ENCODE measurements at regions not wholly inside any gene's neighbourhood (a gene's known extent, or its start where the extent isn't known, plus 50 kb on each side); places are given as distances from the start of the nearest gene placed in this dataset.
"Not testable (repeated sequence)": the region's sequence is repeated elsewhere in the genome, so short reads cannot be mapped to it uniquely, and the experiment has no call there.

DNA sequence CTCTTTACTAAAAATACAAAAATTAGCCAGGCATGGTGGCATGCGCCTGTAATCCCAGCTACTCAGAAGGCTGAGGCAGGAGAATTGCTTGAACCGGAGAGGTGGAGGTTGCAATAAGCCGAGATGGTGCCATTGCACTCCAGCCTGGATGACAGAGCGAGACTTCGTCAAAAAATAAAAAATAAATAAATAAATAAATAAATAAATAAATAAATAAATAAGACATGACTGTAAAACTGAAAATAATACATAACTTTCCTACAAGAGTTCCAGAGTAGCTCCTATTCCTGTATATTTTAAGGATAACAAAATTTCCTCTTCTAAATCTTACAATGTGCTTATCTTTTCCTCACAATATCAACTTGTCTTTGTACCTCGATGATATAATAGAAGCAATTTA lies 549.4 kb downstream of the TRAM1L1 start:
- DNase-seq = not testable (repeated sequence)

DNA sequence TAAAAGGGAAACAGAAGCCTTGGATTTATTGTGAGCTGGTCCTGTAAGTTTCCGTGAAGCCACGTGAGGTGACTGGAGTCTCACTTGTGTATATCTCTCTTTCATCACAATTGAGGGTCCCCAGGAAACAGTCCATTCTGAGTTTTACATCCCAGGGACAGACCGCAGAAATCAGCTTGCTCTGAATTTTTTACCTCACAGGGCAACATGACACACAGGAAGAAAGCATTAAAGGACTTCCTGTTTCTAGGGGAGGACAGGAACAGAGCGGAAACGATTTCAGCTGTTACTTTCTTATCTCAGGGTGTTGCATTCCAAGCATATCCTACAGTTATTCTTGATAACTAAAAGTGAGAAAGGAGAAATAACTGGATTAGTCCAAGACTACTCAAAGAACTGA lies 553.5 kb downstream of the TRAM1L1 start:
- DNase-seq = no peak

DNA sequence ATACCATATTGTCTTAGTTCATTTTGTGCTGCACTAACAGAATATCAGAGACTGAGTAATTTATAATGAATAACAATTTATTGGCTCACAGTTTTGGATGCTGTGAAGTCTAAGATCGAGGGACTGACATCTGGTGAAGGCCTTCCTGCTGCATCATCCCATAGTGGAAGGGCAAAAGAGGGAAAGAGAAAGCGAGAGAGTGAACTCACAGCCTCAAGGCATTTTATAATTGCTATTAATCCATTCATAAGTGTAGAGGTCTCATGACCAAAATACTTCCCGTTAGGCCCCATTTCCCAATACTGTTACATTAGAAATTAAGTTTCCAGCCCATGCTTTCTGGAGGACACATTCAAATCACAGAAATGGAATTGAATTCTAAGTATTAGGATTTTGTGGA lies 554.4 kb downstream of the TRAM1L1 start:
- no peak for DNase-seq

DNA sequence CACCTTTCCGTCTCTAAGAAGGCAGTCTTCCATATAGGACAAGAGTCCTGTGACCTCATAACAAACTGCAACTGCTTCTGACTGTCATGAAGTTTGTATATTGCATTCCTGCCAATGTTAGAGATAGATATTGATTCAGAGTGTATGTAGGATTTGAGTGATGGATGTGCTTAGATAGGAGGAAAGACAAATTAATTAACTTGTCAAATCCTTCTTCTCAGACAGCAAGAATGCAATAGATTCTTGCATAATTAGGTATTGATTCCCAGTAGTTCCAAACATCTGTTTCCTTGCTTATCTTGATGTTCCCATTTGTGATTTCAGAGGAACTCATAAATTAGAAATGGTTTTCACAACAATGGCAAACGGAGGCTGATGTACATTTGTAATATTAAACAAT lies 555.3 kb downstream of the TRAM1L1 start:
- no peak for DNase-seq

DNA sequence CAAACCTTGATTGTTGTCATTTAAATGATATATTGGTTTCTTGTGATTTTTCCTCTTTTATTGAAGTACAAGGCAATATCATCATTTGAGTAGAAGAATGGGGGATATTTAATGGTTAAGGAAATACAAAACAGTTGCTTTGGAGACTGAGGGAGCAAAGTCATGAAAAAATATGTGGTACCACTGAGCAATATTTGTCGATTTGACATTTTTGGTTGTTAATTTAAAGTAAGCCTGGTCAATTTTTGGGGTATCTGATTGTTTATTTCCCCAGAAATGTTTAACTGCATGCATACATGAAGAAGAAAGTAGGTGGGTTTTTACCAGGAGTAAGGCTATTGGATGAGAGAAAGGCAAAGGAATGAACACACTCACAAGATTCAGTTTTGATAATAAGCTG lies 556.2 kb downstream of the TRAM1L1 start:
- DNase-seq = no peak

DNA sequence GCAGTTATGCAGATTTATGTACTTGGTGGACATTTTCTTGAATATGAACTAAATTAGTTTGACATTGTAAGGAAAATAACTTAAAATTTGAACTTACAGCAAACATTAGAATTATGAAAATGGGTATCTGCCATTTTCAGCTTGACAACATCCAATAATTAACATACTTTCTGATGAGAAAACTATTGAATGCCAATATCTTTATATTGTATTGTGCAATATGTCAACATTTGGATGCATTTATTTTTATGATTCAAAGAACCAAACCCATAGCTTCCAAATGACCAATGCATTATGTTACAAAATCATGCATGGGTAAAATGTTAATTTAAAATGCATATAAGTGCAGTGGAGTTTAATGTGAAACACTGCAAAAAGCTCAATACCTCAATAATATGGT lies 562.5 kb downstream of the TRAM1L1 start:
- DNase-seq = no peak

DNA sequence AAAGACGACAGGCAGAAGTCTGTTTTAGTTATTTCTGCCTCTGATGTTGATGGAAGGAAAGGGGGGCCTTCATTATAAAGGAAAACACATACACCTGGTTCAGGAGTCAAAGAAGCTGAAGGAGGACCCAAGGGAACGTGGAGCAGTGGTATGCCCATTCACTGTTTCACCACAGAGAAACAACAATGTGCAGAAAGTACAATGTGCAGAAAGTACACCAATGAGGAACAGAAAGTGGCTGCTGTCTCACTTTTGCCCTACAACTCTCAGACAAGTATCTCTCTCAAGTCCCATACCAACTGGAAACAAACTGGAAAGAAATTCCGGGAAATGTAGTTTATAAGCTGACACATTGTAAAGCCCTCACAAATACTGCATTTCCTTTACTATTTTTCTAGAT lies 564.5 kb downstream of the TRAM1L1 start:
- no peak for DNase-seq

DNA sequence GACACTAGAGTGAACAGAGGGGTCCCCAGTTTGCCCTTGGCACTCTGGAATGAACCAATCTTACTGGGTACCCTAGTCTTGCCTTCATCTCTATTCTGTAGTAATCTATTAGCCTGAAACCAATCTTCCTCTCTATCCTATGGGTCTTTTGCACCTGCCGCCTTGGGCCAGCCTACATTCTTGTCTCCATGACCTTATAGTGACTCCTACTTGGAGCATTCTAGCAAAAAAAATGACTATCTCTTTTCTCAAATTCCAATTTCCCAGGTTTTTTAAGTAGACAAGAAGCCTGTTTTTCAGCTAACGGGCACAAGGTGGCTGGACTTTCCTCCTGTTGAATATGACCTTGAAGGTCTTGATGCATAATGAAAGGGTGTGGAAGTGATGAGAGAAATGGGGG lies 568.7 kb downstream of the TRAM1L1 start:
- DNase-seq = no peak

DNA sequence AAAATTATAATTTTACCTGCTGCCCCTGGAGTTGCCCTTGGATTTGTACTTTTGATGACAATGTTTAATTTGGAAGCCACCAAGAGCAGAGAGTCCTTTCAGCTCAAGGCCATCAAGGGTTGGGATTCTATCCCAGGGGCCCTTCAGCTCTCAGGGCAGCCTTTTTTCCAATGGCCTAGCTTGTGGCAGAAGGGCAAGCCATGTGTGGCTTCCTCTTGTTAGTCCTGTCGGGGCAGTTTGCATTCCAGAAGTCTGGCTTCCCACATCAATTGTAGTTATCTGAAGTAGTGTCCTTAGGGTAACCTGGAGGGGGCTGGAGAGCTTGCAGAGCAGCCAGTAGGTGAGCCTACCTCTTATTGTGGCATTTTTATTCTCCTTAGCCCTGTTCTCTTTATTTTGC lies 569.4 kb downstream of the TRAM1L1 start:
- DNase-seq = no peak

DNA sequence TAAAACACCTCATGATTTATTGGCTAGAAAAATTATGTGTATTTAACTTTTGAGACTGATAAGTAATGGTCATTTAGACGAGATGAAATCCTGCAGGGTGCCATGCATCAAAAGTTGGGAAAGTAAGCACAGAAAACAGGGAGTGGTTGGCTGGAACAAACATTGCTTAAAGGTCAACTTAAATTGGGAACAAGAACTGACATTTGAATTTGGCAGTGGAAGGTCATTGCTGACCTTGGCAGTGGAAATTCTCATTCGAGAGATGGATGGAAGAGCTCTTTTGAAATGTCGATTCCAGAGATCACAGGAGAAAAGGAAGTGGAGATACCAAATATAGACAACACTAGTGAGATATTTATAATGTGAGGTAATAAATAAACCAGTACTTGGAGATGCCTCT lies 572.8 kb downstream of the TRAM1L1 start:
- DNase-seq = no peak

DNA sequence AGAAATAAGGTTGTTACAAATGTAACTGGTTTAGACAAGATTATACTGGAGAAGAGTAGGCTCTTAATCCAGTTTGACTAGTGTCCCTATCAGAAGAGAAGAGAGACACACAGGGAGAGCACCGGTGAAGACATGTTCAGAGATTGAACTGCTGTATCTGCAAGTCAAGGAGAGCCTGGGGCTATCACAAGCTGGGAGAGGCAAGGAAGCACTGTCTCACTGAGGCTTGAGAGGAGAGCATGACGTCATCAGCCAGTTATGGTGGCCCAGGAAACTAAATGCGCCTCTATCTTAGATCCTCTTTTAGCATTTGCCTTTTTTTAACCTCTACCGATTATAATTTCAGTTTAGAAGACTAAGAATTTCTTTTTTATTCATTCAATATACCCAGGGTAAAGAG lies 583.4 kb downstream of the TRAM1L1 start:
- no peak for DNase-seq

DNA sequence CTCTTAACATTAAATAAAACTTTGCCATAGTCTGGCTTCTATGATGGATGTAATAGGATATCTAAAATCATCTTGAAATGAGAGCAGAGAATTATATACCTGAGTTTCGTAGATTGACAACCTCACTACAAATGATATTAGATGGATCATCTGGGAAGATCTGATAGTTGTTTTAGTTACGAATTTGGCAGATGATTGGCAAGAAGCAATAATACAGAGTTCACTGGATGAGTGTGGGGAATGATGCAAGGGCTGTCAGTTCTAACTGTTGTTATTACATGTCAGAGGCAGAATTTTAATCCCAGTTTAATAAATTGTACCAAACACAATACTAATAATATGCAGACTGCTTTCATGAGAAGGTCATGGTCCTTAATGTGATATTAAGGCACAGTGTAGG lies 585.2 kb downstream of the TRAM1L1 start:
- DNase-seq = no peak

DNA sequence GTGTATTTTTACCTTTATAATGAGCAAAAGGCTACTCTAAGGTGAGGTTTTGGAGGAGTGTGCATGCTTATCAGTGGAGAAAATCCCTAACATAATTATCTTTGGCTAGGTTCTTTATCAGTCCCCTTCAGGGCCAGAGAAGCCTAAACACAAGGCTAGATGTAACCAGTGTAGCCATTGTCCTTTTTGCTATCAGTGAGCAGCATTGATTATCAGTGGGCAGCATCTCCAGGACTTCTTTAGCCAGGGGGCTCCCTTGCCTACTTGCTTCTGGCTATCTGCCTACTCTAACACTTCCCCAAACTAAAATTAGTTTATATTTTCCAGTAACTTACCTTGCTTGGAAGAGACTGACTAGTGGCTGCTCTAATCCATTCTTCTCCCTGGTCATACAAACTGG lies 595.6 kb downstream of the TRAM1L1 start:
- no peak for DNase-seq

DNA sequence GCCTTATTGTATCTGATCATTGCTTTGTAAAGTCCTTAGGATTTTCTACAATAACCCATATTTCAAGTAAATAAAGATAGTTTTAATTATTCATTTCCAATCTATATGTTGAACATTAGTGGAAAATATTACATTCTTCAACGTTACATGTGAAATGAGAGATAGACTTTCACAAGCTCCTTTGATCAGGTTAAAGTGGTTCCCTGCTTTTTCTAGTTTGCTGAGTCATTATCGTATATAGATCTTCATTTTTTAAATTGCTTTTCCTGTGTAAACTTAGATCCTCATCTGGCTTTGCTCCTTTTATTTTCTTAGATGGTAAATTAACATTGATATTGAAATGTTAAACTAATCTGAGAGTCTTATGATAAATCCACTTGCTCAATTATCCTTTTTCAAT lies 599.0 kb downstream of the TRAM1L1 start:
- DNase-seq = no peak

DNA sequence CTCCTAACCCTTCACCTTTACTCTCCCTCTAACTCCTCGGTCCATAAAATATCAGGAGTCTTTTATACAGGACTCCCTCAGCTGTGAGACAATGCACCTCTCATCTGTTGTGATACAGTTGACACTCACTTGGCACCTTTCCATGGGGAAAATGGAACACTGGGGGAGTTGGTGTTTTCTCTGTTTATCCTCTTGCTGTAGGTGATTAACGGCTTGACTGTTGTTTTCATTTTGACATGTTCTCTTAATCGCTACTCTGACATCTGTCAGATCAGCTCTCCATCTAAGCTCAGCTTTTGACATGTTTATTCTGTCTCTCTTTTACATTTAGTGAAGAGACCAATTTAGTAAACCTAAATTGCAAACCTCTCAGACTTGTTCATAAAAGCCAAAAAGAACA lies 604.8 kb downstream of the TRAM1L1 start:
- no peak for DNase-seq

DNA sequence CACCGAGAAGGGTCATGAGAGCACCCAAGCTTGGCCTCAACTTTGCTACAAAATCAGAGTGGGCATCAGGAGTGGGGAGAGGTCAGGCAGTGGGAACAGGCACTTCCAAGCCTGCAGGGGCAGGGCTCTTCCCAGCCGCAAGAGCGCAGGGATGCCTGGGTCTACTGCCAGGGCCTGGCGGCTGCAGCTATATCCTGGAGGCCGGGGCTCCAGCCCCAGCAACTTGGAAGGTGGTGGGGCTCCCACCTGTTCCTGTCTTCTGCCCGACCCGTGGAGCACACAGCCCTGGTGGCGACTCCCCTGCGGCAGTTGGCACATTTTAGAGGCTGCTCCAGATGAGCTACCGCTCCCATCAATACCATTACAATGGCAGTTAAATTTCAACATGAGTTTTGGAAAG lies 607.0 kb downstream of the TRAM1L1 start:
- no peak for DNase-seq

DNA sequence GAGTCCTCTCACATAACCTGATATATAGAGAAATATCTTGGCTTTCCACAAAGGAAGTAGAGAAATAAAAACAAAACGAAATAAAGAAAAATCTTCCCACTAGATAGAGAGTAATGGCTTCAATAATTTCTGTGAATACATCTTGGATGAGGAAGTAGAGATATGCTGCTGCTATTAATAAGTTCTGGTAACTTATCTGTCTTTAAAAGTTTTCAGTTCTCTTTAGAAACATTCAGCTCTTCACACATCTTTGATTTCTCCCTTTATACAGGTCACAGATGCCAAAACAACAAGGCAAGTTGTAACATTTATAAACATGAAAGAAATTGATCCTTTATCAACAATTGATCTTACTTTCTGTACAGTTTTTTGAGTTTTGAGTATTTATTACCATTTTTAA lies 615.8 kb downstream of the TRAM1L1 start:
- DNase-seq = no peak

DNA sequence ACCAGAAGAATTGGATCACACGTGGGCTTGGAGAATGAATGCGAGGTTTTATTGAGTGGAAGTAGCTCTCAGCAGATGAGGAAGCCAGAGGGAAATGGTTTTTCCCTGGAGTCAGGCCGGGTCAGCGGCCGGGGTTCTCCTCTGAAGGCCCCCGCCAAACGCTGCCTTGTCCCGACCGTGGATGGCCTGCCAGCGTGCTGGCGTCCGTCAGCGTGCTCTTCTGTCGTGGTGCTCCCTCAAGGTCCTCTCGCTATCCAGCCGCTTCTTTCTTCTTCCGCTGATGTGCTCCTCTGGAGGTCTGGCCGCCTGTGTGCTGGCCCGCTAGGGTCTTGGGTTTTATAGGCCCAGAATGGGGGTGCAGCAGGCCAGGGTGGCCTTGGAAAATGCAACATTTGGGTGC lies 632.2 kb downstream of the TRAM1L1 start:
- DNase-seq = no peak

DNA sequence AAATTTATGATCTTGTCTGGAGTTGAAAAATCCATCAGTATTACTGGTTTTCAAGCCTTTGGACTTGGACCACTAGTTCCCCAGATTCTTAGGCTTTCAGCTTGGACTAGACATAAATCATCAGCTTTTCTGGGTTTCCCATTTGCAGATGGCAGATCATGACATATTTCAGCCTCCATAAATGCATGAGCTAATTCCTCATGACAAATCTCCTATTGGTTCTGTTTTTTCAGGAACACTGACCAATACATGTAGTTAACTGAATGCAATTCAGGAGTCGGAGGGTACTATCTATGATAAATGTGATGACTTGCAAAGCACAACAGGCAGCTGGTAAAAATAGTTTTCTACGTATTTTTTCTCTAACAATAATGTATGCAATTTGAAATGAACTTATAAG lies 635.6 kb downstream of the TRAM1L1 start:
- no peak for DNase-seq

DNA sequence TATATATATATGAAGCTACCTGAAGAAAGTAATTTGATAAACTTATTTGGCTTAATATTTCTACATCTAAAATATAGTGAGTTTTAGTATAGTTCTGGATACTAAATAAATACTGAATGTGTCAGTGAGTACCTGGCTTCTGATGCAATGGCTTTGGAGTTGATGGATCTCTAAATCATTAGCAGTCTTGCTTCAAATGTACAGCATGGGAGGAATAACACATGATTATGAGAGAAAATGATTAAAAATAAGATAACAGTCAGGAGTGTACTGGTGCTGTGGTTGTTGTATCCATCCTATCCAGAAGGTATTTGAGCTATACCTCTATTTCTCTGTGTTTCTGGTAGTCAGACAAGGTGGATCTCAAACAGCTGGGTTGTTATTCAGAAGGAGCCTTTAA lies 641.3 kb downstream of the TRAM1L1 start:
- no peak for DNase-seq

DNA sequence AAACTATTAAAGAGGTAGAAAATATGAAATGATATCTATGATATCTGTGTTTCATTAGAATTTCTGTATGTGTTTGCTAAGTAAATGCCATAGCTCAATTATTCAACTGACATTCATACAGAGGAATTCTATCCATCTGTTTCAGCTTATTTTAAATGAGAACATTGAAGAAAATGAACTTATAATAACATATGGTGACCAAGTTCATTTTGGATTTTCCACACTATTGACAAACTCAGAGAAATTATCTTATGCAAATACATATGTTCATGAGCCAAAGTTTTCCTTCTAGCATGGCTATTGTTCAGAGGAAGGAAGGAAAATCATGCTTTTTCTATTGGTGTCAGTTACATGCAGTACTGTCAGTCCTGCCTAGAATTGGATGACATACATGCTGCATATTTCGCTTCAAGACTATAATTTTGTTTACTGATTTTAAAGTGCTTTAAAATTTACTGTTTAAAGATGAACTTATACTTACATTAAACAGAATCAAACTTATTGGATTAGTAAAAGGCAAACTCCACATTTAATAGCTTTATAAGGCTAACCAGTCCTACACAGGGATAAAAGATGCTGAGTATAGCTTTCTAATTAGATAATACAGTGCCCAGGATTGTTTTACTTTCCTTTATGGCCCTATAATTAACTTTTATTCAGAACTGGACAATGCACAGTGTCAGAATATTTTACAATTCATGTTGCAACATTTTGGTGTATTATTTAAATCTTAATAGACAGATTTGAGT lies 646.2 kb downstream of the TRAM1L1 start:
- no peak for DNase-seq

DNA sequence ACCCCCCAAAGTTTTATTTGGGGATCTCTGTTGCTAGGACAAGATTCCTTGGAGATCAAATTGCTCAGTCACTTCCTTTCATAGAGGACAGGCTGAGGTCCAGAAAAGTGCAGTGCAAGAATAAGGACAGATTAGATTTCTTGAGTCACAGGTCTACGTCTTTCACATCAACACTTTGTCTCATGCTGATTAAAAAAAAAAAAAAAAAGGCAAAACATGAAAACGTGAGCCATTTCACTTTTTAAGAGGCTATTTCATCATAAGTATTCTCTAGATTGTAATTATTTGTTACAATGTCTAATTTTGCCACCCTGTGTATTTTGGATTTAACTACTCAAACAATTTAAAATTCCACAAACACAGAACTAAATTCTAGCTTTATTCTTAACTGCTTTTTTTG lies 647.0 kb downstream of the TRAM1L1 start:
- DNase-seq = no peak

DNA sequence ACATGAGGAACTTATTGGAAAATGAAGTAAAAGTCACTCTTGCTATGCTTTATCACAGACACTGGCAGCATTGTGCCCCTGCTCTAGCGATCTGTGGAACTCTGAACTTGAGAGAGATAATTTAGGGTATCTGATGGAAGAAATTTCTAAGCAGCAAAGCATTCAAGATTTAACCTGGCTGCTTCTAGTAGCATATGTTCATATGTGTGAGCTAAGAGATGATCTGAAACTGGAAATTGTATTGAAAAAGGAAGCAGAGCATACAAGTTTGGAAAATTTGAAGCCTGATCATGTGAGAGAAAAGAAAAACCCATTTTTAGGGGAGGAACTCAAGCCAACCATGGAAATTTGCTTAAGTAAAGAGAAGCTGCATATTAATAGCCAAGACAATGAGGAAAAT lies 657.7 kb downstream of the TRAM1L1 start:
- DNase-seq = no peak

DNA sequence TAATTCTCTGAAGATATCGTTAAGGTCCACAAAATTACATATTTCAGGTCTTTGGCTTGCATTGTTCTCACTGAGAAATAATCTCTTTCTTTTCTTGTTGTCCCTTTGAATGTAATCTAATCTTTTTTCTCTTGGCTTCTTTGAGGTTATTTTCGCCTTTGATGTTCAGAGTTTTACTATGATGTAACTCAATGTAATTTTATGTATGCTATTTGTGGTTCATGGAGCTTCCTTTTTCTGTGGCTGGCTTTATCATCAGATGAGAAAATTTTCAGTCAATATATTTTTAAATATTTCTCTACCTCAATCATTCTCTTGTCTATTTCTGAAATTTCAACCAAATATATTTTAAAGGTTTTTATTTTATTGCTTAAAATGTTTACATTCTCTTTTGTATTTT lies 672.2 kb downstream of the TRAM1L1 start:
- no peak for DNase-seq

DNA sequence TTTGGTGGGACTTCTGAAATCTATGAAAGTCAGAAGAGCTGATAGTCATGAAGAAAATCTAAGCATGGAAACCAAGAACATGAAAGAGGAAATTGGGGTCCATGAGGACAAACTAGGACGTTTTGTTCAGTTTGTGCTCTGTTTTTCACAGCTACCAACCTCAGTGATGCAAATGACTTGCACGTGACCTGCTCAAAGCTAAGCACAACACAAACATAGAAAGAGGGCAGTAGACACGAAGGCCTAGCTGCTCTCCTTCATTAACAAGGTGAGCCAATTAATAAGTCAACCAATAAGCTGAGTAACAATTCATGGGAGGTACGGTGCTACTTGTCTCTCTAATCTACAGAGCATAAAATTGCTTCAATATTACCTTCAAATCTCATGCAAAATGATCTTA lies 684.1 kb downstream of the TRAM1L1 start:
- DNase-seq = no peak

DNA sequence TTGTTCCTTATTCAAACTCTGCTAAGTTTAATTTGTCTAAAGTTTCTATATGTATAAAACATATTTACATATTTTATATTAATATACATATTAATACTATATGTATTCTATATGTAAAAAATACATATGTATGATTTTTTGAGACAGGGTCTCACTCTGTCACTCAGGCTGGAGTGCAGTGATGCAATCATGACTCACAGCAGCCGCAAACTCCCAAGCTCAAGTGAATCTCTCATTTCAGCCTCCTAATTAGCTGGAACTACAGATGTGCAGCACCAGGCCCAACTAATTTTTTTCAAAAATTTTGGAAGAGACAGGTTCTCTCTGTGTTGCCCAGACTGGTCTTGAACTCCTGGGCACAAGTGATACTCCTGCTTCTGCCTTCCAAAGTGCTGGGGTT lies 684.9 kb downstream of the TRAM1L1 start:
- DNase-seq = no peak

Measured in activated CD4-positive, alpha-beta T cell treated with anti-CD3 and anti-CD28 coated beads for 4 hours (primary cell).